HepG2 (cell line): ENCODE measurements at regions not wholly inside any gene's neighbourhood (a gene's known extent, or its start where the extent isn't known, plus 50 kb on each side); places are given as distances from the start of the nearest gene placed in this dataset.

Source experiments
- CEBPB ChIP-seq: IDR thresholded peaks from 2 replicates; pipeline ENCODE4 v1.6.1; 2011; ENCODE audit warnings: low read depth, low read length, improper control_type of control experiment, borderline replicate concordance
- CREB1 ChIP-seq, 2 experiments: fragments of 450-650 bp in 1 of 2; IDR thresholded peaks; 2 replicates each; pipeline ENCODE4 v1.6.1; 2016 to 2017; ENCODE audit warnings: control low read depth in 1 of 2, mild to moderate bottlenecking in 1 of 2, missing compliant biosample characterization in 1 of 2, missing genetic modification characterization in 1 of 2
- ETV5 ChIP-seq: IDR thresholded peaks from 2 replicates; pipeline ENCODE4 v1.6.1; 2018; ENCODE audit warnings: missing biosample characterization, missing genetic modification reagents, inconsistent platforms, borderline replicate concordance
- FLYWCH1 ChIP-seq: sonication (generic); formaldehyde crosslinking; IDR thresholded peaks from 2 replicates; pipeline ENCODE4 v1.8.1; 2023; ENCODE audit warnings: mild to moderate bottlenecking, missing genetic modification reagents
- HNF4A ChIP-seq: sonication (generic); formaldehyde crosslinking; IDR thresholded peaks from 2 replicates; pipeline ENCODE4 v1.4.0; 2020; ENCODE audit warnings: missing genetic modification reagents
- HNRNPK ChIP-seq: fragments of 200-400 bp; formaldehyde crosslinking; IDR thresholded peaks from 2 replicates; pipeline ENCODE4 v1.6.1; 2018; ENCODE audit warnings: low read length, low read depth, moderate library complexity, mild to moderate bottlenecking; ENCODE audit not compliant: poor library complexity, severe bottlenecking
- JUN ChIP-seq: sonication (generic); formaldehyde crosslinking; IDR thresholded peaks from 2 replicates; pipeline ENCODE4 v1.4.0; 2020; ENCODE audit warnings: mild to moderate bottlenecking, missing genetic modification reagents
- MATR3 ChIP-seq: sonication (generic); formaldehyde crosslinking; IDR thresholded peaks from 2 replicates; pipeline ENCODE4 v1.4.0; 2020; ENCODE audit warnings: missing genetic modification reagents
- RARA ChIP-seq: IDR thresholded peaks from 2 replicates; pipeline ENCODE4 v1.6.1; 2016; ENCODE audit warnings: missing genetic modification reagents, missing compliant biosample characterization
- REXO4 ChIP-seq: sonication (generic); formaldehyde crosslinking; IDR thresholded peaks from 2 replicates; pipeline ENCODE4 v1.8.0; 2022; ENCODE audit warnings: missing genetic modification reagents, mild to moderate bottlenecking, borderline replicate concordance
- SAFB2 ChIP-seq: sonication (generic); formaldehyde crosslinking; IDR thresholded peaks from 2 replicates; pipeline ENCODE4 v1.5.1; 2020; ENCODE audit warnings: missing genetic modification reagents, low read depth, mild to moderate bottlenecking, borderline replicate concordance
- TGIF2 ChIP-seq: IDR thresholded peaks from 2 replicates; pipeline ENCODE4 v1.6.1; 2016; ENCODE audit warnings: control low read depth, missing compliant biosample characterization
- ZNF432 ChIP-seq: sonication (generic); formaldehyde crosslinking; IDR thresholded peaks from 2 replicates; pipeline ENCODE4 v1.5.0; 2020; ENCODE audit warnings: missing genetic modification reagents, mild to moderate bottlenecking, borderline replicate concordance
- ZNF644 ChIP-seq: IDR thresholded peaks from 2 replicates; pipeline ENCODE4 v1.6.1; 2016; ENCODE audit warnings: low read depth
- TF ChIP-seq, protein P1 (sequence below): IDR thresholded peaks from 2 replicates; pipeline ENCODE4 v1.6.1; 2018; ENCODE audit warnings: missing genetic modification reagents, mild to moderate bottlenecking, missing compliant biosample characterization
- TF ChIP-seq, protein P2 (sequence below): sonication (generic); formaldehyde crosslinking; IDR thresholded peaks from 2 replicates; pipeline ENCODE4 v1.5.1; 2020; ENCODE audit warnings: mild to moderate bottlenecking, missing genetic modification reagents
- TF ChIP-seq, protein P3 (sequence below): sonication (generic); formaldehyde crosslinking; IDR thresholded peaks from 2 replicates; pipeline ENCODE4 v1.4.0; 2020; ENCODE audit warnings: mild to moderate bottlenecking, missing genetic modification reagents, borderline replicate concordance
- TF ChIP-seq, protein P4 (sequence below): sonication (generic); formaldehyde crosslinking; IDR thresholded peaks from 2 replicates; pipeline ENCODE4 v1.5.0; 2020; ENCODE audit warnings: mild to moderate bottlenecking, missing genetic modification reagents, borderline replicate concordance

DNA sequence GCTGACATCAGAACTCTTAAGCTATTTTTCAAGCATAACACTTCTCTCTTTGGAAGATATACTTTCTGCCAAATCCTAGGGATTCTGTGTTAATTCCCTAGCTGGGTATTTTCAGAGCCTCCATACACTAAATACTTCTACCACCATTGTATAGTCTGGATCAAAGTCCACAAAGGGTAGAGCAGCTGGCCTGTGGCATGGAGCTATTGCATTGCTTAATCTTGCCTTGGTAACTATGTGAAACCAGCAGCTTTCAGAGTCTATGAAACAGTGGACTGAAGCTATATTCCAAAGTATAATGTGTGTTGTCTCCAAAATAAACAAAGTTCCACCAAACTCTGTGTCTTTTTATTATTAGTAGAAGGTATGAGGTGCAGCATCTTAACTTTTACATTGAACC lies 296.9 kb upstream of the CDH19 start (continued):
- TF ChIP-seq TGIF2 (CRISPR knock-in tag) = no peak
- TF ChIP-seq ZNF432 (CRISPR knock-in tag) = no peak
- no peak for TF ChIP-seq ETV5 (CRISPR knock-in tag)
- TF ChIP-seq HNF4A (CRISPR knock-in tag) = peak; percentile 80
- TF ChIP-seq ZNF644 = peak; percentile 96
- no peak for TF ChIP-seq SAFB2 (CRISPR knock-in tag)
- TF ChIP-seq, protein P1, sequence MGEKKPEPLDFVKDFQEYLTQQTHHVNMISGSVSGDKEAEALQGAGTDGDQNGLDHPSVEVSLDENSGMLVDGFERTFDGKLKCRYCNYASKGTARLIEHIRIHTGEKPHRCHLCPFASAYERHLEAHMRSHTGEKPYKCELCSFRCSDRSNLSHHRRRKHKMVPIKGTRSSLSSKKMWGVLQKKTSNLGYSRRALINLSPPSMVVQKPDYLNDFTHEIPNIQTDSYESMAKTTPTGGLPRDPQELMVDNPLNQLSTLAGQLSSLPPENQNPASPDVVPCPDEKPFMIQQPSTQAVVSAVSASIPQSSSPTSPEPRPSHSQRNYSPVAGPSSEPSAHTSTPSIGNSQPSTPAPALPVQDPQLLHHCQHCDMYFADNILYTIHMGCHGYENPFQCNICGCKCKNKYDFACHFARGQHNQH (CRISPR knock-in tag) = no peak
- TF ChIP-seq REXO4 (CRISPR knock-in tag) = no peak
- TF ChIP-seq HNRNPK = no peak
- TF ChIP-seq CREB1 (IDR thresholded peaks at IDR 0.05) = no peak
- TF ChIP-seq CREB1 (CRISPR knock-in tag; IDR thresholded peaks at IDR 0.05) = no peak
- TF ChIP-seq, protein P2, sequence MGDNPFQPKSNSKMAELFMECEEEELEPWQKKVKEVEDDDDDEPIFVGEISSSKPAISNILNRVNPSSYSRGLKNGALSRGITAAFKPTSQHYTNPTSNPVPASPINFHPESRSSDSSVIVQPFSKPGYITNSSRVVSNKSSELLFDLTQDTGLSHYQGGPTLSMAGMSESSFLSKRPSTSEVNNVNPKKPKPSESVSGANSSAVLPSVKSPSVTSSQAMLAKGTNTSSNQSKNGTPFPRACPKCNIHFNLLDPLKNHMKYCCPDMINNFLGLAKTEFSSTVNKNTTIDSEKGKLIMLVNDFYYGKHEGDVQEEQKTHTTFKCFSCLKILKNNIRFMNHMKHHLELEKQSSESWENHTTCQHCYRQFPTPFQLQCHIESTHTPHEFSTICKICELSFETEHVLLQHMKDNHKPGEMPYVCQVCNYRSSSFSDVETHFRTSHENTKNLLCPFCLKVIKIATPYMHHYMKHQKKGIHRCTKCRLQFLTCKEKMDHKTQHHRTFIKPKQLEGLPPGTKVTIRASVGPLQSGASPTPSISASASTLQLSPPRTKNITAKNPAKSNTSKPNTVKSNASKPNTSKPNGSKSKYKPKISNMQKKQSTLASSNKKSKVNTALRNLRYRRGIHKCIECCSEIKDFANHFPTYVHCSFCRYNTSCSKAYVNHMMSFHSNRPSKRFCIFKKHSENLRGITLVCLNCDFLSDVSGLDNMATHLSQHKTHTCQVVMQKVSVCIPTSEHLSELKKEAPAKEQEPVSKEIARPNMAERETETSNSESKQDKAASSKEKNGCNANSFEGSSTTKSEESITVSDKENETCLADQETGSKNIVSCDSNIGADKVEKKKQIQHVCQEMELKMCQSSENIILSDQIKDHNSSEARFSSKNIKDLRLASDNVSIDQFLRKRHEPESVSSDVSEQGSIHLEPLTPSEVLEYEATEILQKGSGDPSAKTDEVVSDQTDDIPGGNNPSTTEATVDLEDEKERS (CRISPR knock-in tag) = no peak
- TF ChIP-seq, protein P3, sequence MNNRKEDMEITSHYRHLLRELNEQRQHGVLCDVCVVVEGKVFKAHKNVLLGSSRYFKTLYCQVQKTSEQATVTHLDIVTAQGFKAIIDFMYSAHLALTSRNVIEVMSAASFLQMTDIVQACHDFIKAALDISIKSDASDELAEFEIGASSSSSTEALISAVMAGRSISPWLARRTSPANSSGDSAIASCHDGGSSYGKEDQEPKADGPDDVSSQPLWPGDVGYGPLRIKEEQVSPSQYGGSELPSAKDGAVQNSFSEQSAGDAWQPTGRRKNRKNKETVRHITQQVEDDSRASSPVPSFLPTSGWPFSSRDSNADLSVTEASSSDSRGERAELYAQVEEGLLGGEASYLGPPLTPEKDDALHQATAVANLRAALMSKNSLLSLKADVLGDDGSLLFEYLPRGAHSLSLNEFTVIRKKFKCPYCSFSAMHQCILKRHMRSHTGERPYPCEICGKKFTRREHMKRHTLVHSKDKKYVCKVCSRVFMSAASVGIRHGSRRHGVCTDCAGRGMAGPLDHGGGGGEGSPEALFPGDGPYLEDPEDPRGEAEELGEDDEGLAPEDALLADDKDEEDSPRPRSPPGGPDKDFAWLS (CRISPR knock-in tag) = no peak
- no peak for TF ChIP-seq MATR3 (CRISPR knock-in tag)
- TF ChIP-seq, protein P4, sequence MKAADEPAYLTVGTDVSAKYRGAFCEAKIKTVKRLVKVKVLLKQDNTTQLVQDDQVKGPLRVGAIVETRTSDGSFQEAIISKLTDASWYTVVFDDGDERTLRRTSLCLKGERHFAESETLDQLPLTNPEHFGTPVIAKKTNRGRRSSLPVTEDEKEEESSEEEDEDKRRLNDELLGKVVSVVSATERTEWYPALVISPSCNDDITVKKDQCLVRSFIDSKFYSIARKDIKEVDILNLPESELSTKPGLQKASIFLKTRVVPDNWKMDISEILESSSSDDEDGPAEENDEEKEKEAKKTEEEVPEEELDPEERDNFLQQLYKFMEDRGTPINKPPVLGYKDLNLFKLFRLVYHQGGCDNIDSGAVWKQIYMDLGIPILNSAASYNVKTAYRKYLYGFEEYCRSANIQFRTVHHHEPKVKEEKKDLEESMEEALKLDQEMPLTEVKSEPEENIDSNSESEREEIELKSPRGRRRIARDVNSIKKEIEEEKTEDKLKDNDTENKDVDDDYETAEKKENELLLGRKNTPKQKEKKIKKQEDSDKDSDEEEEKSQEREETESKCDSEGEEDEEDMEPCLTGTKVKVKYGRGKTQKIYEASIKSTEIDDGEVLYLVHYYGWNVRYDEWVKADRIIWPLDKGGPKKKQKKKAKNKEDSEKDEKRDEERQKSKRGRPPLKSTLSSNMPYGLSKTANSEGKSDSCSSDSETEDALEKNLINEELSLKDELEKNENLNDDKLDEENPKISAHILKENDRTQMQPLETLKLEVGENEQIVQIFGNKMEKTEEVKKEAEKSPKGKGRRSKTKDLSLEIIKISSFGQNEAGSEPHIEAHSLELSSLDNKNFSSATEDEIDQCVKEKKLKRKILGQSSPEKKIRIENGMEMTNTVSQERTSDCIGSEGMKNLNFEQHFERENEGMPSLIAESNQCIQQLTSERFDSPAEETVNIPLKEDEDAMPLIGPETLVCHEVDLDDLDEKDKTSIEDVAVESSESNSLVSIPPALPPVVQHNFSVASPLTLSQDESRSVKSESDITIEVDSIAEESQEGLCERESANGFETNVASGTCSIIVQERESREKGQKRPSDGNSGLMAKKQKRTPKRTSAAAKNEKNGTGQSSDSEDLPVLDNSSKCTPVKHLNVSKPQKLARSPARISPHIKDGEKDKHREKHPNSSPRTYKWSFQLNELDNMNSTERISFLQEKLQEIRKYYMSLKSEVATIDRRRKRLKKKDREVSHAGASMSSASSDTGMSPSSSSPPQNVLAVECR = no peak
- TF ChIP-seq JUN (CRISPR knock-in tag) = no peak
- no peak for TF ChIP-seq RARA (CRISPR knock-in tag)
- TF ChIP-seq CEBPB = peak; percentile 71; the same call in 1 of the 2 replicates
- no peak for TF ChIP-seq FLYWCH1 (CRISPR knock-in tag)
- TF ChIP-seq, all 625 proteins: peak for 5
